Smooth muscle cell of the brain vasculature (primary cell): ENCODE measurements at regions not wholly inside any gene's neighbourhood (a gene's known extent, or its start where the extent isn't known, plus 50 kb on each side); places are given as distances from the start of the nearest gene placed in this dataset.
A peak's percentile ranks its signal among the peaks of the same experiment; 100 is the strongest.

Experiments
- DNase-seq: peaks from one replicate; pipeline ENCODE4 v3.0.0-alpha.2; 2012; ENCODE audit warnings: low read depth, low spot score

DNA sequence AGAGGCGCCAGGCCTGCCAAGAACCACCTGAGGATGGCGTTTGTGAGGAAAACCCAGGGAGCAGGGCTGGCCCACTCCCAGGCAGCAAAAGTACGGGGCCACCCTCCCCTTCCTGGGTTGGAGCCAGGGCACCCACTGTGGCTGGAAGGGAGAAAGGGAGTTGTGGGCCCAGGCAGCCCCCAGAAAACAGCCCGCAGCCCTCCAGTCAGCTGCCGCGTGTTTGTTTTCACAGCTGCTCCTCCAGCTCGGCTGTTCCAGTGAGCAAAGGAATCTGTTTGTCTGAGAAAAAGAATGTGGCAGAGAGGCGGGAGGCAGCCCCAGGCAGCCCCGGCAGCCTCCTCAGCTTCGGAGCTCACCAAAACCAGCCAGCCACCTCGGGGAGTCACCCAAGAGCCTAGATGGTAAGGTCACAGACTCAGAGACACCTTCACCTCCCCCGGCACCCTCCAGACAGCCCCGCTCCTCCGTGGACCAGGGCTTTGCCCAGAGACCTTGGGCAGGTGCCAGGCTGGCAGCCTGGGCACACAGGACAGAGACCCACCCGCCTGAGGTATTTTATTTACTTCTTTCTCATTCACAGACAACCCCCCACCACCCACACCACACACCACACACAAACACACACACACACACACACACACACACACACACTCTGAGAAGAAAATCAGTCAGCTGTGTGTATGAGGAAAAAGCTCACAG lies 338.1 kb downstream of the BCOR start:
- DNase-seq = peak; percentile 68

- no peak for DNase-seq
Observed at GRCh38 chrX:39760930-39761329, 336.8 kb downstream of the BCOR start.

DNA sequence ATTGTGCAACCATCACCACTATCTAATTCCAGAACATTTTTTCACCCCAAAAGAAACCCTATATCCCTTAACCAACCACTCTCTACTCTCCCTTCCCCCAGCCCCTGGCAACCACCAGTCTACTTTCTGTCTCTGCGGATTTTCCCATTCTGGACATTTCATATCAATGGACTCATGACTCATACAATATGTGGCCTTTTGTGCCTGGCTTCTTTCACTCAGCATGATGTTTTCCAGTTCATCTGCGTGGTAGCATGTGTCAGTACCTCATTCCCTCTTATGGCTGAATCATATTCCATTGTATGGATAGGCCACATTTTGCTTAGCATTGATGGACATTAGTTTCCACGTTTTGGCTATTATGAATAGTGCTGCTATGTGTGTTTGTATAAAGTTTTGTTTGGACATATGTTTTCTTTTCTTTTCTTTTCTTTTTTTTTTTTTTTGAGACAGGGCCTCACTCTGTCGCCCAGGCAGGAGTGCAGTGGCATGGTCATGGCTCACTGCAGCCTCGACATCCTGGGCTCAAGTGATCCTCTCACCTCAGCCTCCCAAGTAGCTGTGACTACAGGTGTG lies 335.4 kb downstream of the BCOR start:
- DNase-seq = peak; percentile 65

- no peak for DNase-seq
Observed at GRCh38 chrX:39764441-39764914, 333.3 kb downstream of the BCOR start.

DNA sequence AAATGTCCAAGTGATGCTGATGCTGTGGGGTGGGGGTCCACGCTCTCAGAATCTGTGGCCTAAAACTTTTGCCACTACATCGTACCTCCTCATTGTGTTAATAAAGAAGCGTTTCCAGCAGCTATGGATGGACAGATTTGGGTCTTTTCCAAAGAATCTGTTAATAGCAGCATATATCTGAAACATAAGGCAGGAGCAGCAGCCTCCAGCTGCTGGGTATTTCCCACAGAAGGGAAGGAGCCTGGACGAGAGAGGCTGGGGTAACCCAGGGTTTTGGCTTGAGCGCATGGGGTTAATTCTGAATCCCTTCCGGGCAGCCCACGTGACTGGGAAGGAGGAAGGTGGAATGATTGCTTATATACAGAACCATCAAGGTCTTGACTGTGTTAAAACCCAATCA lies 332.4 kb downstream of the BCOR start:
- no peak for DNase-seq

GRCh38 chrX:39766085-39766726 lies 331.6 kb downstream of the BCOR start:
- DNase-seq = no peak

- DNase-seq = no peak
Observed at GRCh38 chrX:39766855-39767254, 330.9 kb downstream of the BCOR start.

- DNase-seq = no peak
Observed at GRCh38 chrX:39767446-39767845, 330.3 kb downstream of the BCOR start.

GRCh38 chrX:39769748-39770147 lies 328.0 kb downstream of the BCOR start:
- no peak for DNase-seq

DNA sequence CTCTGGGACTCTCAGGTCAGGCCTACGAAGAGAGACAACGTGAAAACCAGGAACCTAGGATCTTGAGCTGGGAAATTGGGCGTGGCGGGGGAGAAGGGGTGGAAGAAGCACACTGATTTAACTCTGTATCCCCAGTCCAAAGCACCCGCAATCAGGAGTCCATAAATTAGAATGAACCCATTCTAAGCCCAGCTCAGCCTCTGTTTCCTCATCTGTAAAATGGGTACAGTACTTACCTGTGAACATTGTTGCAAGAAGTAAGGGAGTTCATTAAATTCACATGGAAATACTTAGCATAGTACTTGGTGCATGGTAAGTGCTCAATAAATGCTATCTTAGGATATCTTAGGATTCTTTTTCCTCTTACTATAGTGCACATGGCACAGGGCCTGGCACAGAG lies 326.7 kb downstream of the BCOR start:
- no peak for DNase-seq

DNA sequence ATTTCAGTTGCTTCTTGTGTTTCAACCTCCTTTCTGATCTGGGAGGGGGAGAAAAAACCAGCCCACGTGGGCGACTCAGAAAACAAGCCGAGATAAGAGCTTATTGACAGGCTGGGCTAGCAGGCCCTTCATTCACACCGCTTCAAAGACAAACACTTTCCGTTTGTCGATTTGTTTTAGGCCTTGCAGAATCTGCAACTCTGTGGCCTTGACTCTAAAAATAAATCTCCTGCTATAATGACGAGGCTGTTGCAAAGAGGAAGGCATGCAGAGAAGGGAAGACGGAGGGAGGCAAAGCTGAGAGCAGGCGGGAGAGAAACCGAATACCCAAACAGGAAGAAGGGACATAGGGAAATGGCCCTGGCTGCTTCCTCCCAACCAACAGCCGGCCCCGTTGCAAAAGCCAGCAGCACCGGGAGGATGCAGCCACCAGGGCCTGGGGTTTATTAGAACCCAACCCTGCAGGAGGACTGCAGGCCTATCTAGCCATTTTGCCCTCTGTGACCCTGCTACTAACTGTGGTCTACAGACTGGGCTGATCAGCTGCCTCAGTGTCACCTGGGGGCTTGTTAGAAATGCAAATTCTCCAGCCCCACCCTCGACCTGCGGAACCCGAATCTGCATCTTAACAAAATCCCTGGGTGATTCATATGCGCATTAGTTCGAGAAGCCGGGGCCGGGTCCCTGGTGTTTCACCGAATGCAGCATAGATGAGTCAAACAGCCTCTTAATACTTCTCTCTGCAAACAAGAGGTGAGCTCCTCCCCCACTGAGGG lies 325.5 kb downstream of the BCOR start:
- no peak for DNase-seq

- DNase-seq = no peak
Observed at GRCh38 chrX:39773150-39773549, 324.6 kb downstream of the BCOR start.

DNA sequence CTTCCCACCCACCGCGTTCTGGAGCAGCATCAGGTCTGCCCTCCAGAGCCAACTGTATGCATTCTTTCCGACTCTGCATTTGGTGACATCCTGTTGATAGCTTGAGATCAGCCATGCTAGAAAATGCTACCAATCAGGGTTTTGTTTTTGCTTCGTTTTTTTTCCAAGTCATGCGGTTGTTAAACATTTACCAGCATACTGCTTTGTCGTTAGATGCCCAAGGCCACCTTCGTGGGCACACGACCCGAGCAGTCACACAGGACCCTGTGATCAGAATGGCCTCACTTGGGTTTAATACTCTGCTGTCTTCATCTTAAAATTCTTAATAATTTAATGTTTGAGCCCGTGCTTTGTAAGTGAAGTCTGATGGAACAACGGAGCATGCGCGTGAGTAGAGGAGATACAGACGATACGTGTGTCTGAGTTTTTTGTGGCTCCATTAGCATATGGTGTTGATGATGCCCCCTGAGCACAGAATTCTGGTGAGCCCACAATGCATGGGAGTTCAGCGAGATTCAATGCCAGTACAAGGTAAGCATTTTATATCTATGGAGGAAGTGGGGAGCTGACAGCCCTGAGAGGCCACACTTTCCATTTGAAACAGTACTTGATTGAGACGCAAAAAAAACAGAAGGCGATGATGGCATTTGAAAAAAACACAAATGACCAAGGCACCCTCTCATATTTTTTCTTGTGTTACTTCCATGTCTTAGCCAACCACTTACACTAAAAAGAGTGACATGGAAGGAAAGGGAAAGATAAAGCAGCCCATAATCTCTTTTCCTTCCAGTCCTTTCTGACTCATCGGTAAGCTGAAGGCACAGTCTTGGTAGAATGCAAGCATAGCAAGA lies 323.6 kb downstream of the BCOR start:
- DNase-seq = no peak

DNA sequence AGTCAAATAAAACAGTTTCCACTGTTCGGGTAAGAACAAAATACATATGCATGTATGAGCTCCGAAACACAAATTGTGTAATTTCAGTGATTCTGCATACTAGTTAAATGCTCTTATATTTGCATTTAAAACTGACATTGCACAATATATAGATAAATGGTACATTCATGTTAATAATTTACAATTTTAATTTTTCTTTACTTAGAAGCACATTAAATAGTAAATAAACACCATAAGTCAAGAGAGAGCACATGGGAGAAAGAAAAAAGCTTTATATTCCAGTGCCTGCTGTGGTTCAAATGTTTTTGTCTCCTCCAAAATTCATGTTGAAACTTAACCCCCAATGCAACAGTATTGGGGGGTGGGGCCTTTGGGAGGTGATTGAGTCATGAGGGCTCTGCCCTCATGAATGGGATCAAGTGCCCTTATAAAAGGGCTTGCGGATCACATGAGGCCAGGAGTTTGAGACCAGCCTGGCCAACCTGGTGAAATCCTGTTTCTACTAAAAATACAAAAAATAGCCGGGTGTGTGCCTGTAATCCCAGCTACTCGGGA lies 322.9 kb downstream of the BCOR start:
- no peak for DNase-seq

DNA sequence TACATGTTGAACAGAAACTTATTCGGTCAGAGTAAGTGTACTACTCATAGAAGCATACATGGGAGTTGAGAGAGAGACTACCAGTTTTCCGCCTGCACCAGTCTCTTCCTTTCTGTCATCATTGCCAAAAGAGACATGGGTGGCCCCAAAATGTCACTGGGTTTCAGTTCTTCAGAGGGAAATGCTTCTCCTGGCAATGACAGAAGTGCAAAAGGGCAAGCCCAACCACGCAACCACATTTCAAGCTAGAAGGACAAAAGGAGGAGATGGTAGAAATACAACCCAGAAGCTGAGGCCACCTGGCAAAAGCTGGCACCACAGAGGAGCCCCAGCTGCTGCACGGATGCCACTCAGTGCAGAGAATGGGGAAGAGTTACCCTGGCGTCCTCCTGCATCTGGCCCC lies 320.1 kb downstream of the BCOR start:
- DNase-seq = no peak

GRCh38 chrX:39779952-39780783 lies 317.6 kb downstream of the BCOR start:
- DNase-seq = no peak

GRCh38 chrX:39782276-39782675 lies 315.5 kb downstream of the BCOR start:
- no peak for DNase-seq

- DNase-seq = no peak
Observed at GRCh38 chrX:39787999-39788398, 309.8 kb downstream of the BCOR start.

GRCh38 chrX:39788521-39788920 lies 309.2 kb downstream of the BCOR start:
- no peak for DNase-seq

DNA sequence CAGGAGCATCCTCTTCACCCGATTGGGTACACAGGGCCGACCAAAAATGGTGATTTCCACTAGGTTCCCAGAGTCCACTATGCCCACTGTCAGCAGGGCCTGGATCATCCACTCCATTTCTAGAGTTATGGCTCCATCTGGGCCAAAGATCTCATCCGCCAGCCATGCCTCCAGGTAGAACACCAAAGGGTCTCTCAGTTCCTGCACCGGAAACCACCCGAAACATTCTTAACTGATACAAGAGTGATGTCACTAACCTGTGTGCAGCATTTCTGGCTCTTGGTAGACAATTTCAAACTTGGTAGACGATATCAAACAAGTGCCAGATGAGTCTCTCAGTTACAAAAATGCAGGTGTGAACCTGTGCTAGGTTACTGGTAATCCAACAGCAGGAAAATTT lies 306.1 kb downstream of the BCOR start:
- DNase-seq = no peak
